HepG2 (cell line): ENCODE measurements at regions not wholly inside any gene's neighbourhood (a gene's known extent, or its start where the extent isn't known, plus 50 kb on each side); places are given as distances from the start of the nearest gene placed in this dataset.

Experiments used
- ATAC-seq: fragments of 200-7000 bp; cut with Tn5 transposase; 3 replicates; pipeline ENCODE4 v1.9.1; 2020; ENCODE audit warnings: mild to moderate bottlenecking, moderate library complexity
- BruUV-seq: library from RNA; stranded (reverse); fragments of 400-500 nt; replicated peaks from 2 replicates; lab custom pipeline; 2021; lab: Mats Ljungman, UMichigan
- CTCF ChIA-PET: fragments of 300-600 bp; formaldehyde crosslinking; extraction: SDS; loops from one replicate; lab custom pipeline; 2021; ENCODE audit warnings: low total read pairs, inconsistent platforms, low intra/inter-chr PET ratio; lab: Yijun Ruan, JAX
- POLR2A ChIA-PET: fragments of 350-600 bp; sonication (Branson Sonifier 250); formaldehyde crosslinking; loops from one replicate; lab custom pipeline; 2020; ENCODE audit warnings: antibody characterized with exemption, inconsistent platforms; lab: Yijun Ruan, JAX
- DNase-seq: peaks from one replicate; pipeline ENCODE4 v3.0.0-alpha.2; 2015; ENCODE audit warnings: low spot score
- FAIRE-seq: peaks from 3 replicates; lab custom pipeline; 2011; peaks lifted over from hg19 to GRCh38; lab: Jason Lieb, UNC
- H2AFZ ChIP-seq: one replicate; pipeline ENCODE4 v1.6.1; 2011; ENCODE audit warnings: low read length, inconsistent platforms
- H3K27ac ChIP-seq: fragments of 300-600 bp; 3 replicates; pipeline ENCODE4 v1.8.0; 2011; ENCODE audit warnings: mixed run types, mild to moderate bottlenecking, mixed read lengths, low read length, inconsistent platforms; ENCODE audit not compliant: insufficient read depth; ENCODE audit errors: extremely low read length
- H3K27me3 ChIP-seq, 2 experiments: fragments of 200-600 bp in 1 of 2; 2 replicates in 1 of 2; 3 replicates in 1 of 2; pipeline versions ENCODE4 v1.6.0 to v1.8.0; 2011; ENCODE audit warnings: low read length in 2 of 2, mild to moderate bottlenecking in 2 of 2, moderate library complexity in 2 of 2, inconsistent platforms in 1 of 2; ENCODE audit not compliant: insufficient read depth in 2 of 2, control insufficient read depth in 1 of 2
- H3K36me3 ChIP-seq, 2 experiments: fragments of 200-600 bp in 1 of 2; replicated peaks in 1 of 2; 2 replicates in 1 of 2; 3 replicates in 1 of 2; pipeline versions ENCODE4 v1.5.1 to v1.8.0; 2011; ENCODE audit warnings: low read length in 2 of 2, inconsistent platforms in 1 of 2; ENCODE audit not compliant: insufficient read depth in 2 of 2, control insufficient read depth in 1 of 2
- H3K4me1 ChIP-seq: 2 replicates; pipeline ENCODE4 v1.5.1; 2012; ENCODE audit warnings: low read length, inconsistent platforms; ENCODE audit not compliant: insufficient read depth
- H3K4me2 ChIP-seq: 2 replicates; pipeline ENCODE4 v1.6.0; 2011; ENCODE audit warnings: low read depth, low read length, inconsistent platforms
- H3K4me3 ChIP-seq, 3 experiments: fragments of 200-600 bp in 1 of 3; sonication (generic), shearing (Covaris generic) in 1 of 3; replicated peaks in 1 of 3; 2 replicates each; pipeline ENCODE4 v1.5.1; 2011 to 2016; ENCODE audit warnings: low read length in 3 of 3, inconsistent platforms in 2 of 3, low read depth in 2 of 3, mild to moderate bottlenecking in 2 of 3, control low read depth in 1 of 3, mixed read lengths in 1 of 3; ENCODE audit not compliant: insufficient read depth in 1 of 3
- H3K79me2 ChIP-seq: one replicate; pipeline ENCODE4 v1.6.1; 2011; ENCODE audit warnings: low read length, inconsistent platforms; ENCODE audit not compliant: insufficient read depth
- H3K9ac ChIP-seq: 2 replicates; pipeline ENCODE4 v1.6.0; 2011; ENCODE audit warnings: mild to moderate bottlenecking, low read depth, low read length, inconsistent platforms; ENCODE audit not compliant: insufficient read depth
- H3K9me3 ChIP-seq: 2 replicates; pipeline ENCODE4 v1.5.1; 2012; ENCODE audit warnings: mild to moderate bottlenecking, low read length
- H4K20me1 ChIP-seq: 2 replicates; pipeline ENCODE4 v1.6.0; 2011; ENCODE audit warnings: inconsistent platforms, mild to moderate bottlenecking, low read length, moderate library complexity; ENCODE audit not compliant: insufficient read depth
- FOSL2 ChIP-seq: sonication (generic); formaldehyde crosslinking; IDR thresholded peaks from 2 replicates; pipeline ENCODE4 v1.4.0; 2020; ENCODE audit warnings: missing genetic modification reagents
- LBX2 ChIP-seq: sonication (generic); formaldehyde crosslinking; IDR thresholded peaks from 2 replicates; pipeline ENCODE4 v1.5.0; 2020; ENCODE audit warnings: missing genetic modification reagents, mild to moderate bottlenecking, borderline replicate concordance
- NR2F6 ChIP-seq, 2 experiments: IDR thresholded peaks; 2 replicates each; pipeline ENCODE4 v1.6.1; 2016; ENCODE audit warnings: antibody characterized with exemption in 1 of 2, mild to moderate bottlenecking in 1 of 2
- RNF2 ChIP-seq: fragments of 450-650 bp; conservative IDR thresholded peaks from 2 replicates; pipeline ENCODE4 v1.6.1; 2016; ENCODE audit warnings: low read depth
- TFAP4 ChIP-seq: sonication (generic); IDR thresholded peaks from 2 replicates; pipeline ENCODE4 v1.6.1; 2016; ENCODE audit warnings: low read depth, borderline replicate concordance
- ZFP90 ChIP-seq: sonication (generic); formaldehyde crosslinking; IDR thresholded peaks from 2 replicates; pipeline ENCODE4 v1.8.0; 2022; ENCODE audit warnings: missing genetic modification reagents, mild to moderate bottlenecking, inconsistent platforms, borderline replicate concordance
- ZNF160 ChIP-seq: sonication (generic); formaldehyde crosslinking; IDR thresholded peaks from 2 replicates; pipeline ENCODE4 v1.8.0; 2022; ENCODE audit warnings: mild to moderate bottlenecking, inconsistent platforms, missing genetic modification reagents
- ZNF512 ChIP-seq: sonication (generic); formaldehyde crosslinking; IDR thresholded peaks from 2 replicates; pipeline ENCODE4 v1.4.0; 2020; ENCODE audit warnings: mild to moderate bottlenecking, missing genetic modification reagents
- ZNF569 ChIP-seq: sonication (generic); formaldehyde crosslinking; IDR thresholded peaks from 2 replicates; pipeline ENCODE4 v1.5.0; 2020; ENCODE audit warnings: mild to moderate bottlenecking, missing genetic modification reagents, moderate library complexity, borderline replicate concordance
- ZNF841 ChIP-seq: sonication (generic); formaldehyde crosslinking; IDR thresholded peaks from 2 replicates; pipeline ENCODE4 v1.8.1; 2023; ENCODE audit warnings: missing genetic modification reagents, borderline replicate concordance
- WGBS: methylation state at CpG from one replicate; pipeline ENCODE4 v1.1.6; 2017; ENCODE audit warnings: low lambda C conversion rate; 5-methylcytosine and 5-hydroxymethylcytosine counted together
- in situ Hi-C: cut with HindIII; loops from 2 replicates; pipeline ENCODE4 v1.10.0; 2017; ENCODE audit warnings: low pct_unique_long_range_greater_than_20kb; ENCODE audit not compliant: extremely low pct_ligation_motif_present
- intact Hi-C: fragments of 100-400 bp; cut with micrococcal nuclease; formaldehyde crosslinking; loops from one replicate; pipeline ENCODE4 v1.10.0; 2022; ENCODE audit not compliant: unreplicated experiment
- TF ChIP-seq, protein P1 (sequence below): sonication (generic); formaldehyde crosslinking; IDR thresholded peaks from 2 replicates; pipeline ENCODE4 v1.4.0; 2020; ENCODE audit warnings: missing genetic modification reagents, mild to moderate bottlenecking, borderline replicate concordance

GRCh38 chr6:139977887-139978332 lies 603.5 kb upstream of the CITED2 start:
- ATAC-seq: no peak
- no TSS peak for BruUV-seq
- ChIA-PET POLR2A (interaction anchor here (1.1 kb wide), 1 partner anchor 604 kb away, joined by 3 read pairs; no protein-coding TSS in a partner anchor), CTCF (no interaction called here)
- no peaks in the 10 kb centered on the region for H3K9me3 ChIP-seq
- no peaks in the 10 kb centered on the region; the same call in 1 of the 2 replicates for H4K20me1 ChIP-seq
- no peak overlapping the region for H3K9ac ChIP-seq
- no peak overlapping the region for H3K4me2 ChIP-seq
- no peak overlapping the region for H3K4me3 ChIP-seq
- peak; percentile 18 for DNase-seq
- in situ Hi-C loops: no loop called here
- 2% methylated on average over 2 of the region's 2 CpGs for WGBS
- H3K4me1 ChIP-seq: no peaks in the 10 kb centered on the region
- no peak overlapping the region for H3K27ac ChIP-seq
- intact Hi-C loops: no loop called here
- no peaks in the 10 kb centered on the region for H3K36me3 ChIP-seq
- no peaks in the 10 kb centered on the region for H3K27me3 ChIP-seq
- no peaks in the 10 kb centered on the region for H3K79me2 ChIP-seq
- no peak overlapping the region for H2AFZ ChIP-seq
- no peak for FAIRE-seq
- TF ChIP-seq ZFP90: no peak
- TF ChIP-seq FOSL2 (CRISPR knock-in tag): peak; percentile 60
- no peak for TF ChIP-seq ZNF569 (CRISPR knock-in tag)
- no peak for TF ChIP-seq NR2F6 (IDR thresholded peaks at IDR 0.05)
- TF ChIP-seq NR2F6 (CRISPR knock-in tag; IDR thresholded peaks at IDR 0.05): no peak
- no peak for TF ChIP-seq RNF2
- TF ChIP-seq, protein P1, sequence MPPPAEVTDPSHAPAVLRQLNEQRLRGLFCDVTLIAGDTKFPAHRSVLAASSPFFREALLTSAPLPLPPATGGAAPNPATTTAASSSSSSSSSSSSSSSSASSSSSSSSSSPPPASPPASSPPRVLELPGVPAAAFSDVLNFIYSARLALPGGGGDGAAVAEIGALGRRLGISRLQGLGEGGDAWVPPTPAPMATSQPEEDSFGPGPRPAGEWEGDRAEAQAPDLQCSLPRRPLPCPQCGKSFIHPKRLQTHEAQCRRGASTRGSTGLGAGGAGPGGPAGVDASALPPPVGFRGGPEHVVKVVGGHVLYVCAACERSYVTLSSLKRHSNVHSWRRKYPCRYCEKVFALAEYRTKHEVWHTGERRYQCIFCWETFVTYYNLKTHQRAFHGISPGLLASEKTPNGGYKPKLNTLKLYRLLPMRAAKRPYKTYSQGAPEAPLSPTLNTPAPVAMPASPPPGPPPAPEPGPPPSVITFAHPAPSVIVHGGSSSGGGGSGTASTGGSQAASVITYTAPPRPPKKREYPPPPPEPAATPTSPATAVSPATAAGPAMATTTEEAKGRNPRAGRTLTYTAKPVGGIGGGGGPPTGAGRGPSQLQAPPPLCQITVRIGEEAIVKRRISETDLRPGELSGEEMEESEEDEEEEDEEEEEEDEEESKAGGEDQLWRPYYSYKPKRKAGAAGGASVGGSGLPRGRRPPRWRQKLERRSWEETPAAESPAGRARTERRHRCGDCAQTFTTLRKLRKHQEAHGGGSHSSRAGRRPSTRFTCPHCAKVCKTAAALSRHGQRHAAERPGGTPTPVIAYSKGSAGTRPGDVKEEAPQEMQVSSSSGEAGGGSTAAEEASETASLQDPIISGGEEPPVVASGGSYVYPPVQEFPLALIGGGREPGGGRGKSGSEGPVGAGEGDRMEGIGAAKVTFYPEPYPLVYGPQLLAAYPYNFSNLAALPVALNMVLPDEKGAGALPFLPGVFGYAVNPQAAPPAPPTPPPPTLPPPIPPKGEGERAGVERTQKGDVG (CRISPR knock-in tag): no peak
- TF ChIP-seq TFAP4: peak; percentile 26; the same call in 1 of the 2 replicates
- TF ChIP-seq ZNF841 (CRISPR knock-in tag): no peak
- TF ChIP-seq ZNF160 (CRISPR knock-in tag): no peak
- TF ChIP-seq ZNF512 (CRISPR knock-in tag): no peak
- no peak for TF ChIP-seq LBX2 (CRISPR knock-in tag)
